T-helper 17 cell (primary cell): ENCODE measurements at regions not wholly inside any gene's neighbourhood (a gene's known extent, or its start where the extent isn't known, plus 50 kb on each side); places are given as distances from the start of the nearest gene placed in this dataset.
A peak's percentile ranks its signal among the peaks of the same experiment; 100 is the strongest.

ENCODE experiments used
- ATAC-seq: fragments of 150-1000 bp; cut with Tn5 transposase; 2 replicates; pipeline ENCODE4 v1.10.0; 2021; ENCODE audit warnings: mild to moderate bottlenecking, moderate library complexity
- DNase-seq, 3 donors: peaks; one replicate each; pipeline versions ENCODE4 v3.0.0 to v3.0.0-alpha.2; 2020 to 2021
- H3K9me3 ChIP-seq: one replicate; pipeline ENCODE4 v1.7.0; 2013; ENCODE audit warnings: low read length, mild to moderate bottlenecking; ENCODE audit not compliant: control insufficient read depth, poor library complexity, severe bottlenecking
- H3K27ac Mint-ChIP-seq: one replicate; pipeline ENCODE4 v1.8.0; 2022; ENCODE audit warnings: mild to moderate bottlenecking, moderate library complexity, mixed read lengths
- H3K27me3 Mint-ChIP-seq: one replicate; pipeline ENCODE4 v1.8.0; 2022; ENCODE audit warnings: mixed read lengths
- H3K36me3 Mint-ChIP-seq: one replicate; pipeline ENCODE4 v1.8.0; 2022; ENCODE audit warnings: low read depth, mixed read lengths
- H3K4me1 Mint-ChIP-seq: one replicate; pipeline ENCODE4 v1.8.0; 2022; ENCODE audit warnings: mild to moderate bottlenecking, mixed read lengths
- H3K4me3 Mint-ChIP-seq: one replicate; pipeline ENCODE4 v1.8.0; 2022; ENCODE audit warnings: mild to moderate bottlenecking, moderate library complexity, mixed read lengths

- Mint-ChIP-seq H3K36me3 (no peaks in the 10 kb centered on the region), H3K4me1 (peaks cover 25% of the 10 kb centered on the region), H3K27me3 (peaks cover 8% of the 10 kb centered on the region), H3K4me3 (peak overlapping the region; percentile 26), H3K27ac (no peak overlapping the region)
- ATAC-seq = no peak
- DNase-seq = no peak
- H3K9me3 ChIP-seq = no peaks in the 10 kb centered on the region
These were observed 116.0 kb downstream of the CCT6B start for GRCh38 chr17:34845296-34845695.

GRCh38 chr17:34843682-34844081 lies 117.6 kb downstream of the CCT6B start:
- H3K9me3 ChIP-seq = no peaks in the 10 kb centered on the region
- Mint-ChIP-seq H3K4me3 (no peak overlapping the region), H3K27me3 (peaks cover 8% of the 10 kb centered on the region), H3K36me3 (no peaks in the 10 kb centered on the region), H3K27ac (no peak overlapping the region), H3K4me1 (peaks cover 27% of the 10 kb centered on the region)
- DNase-seq (no peak), ATAC-seq (no peak)

GRCh38 chr17:34842235-34842634 lies 119.0 kb downstream of the CCT6B start:
- Mint-ChIP-seq H3K4me3 (peak overlapping the region; percentile 58), H3K36me3 (peaks cover 1% of the 10 kb centered on the region), H3K27me3 (peaks cover 14% of the 10 kb centered on the region), H3K4me1 (peaks cover 22% of the 10 kb centered on the region), H3K27ac (no peak overlapping the region)
- H3K9me3 ChIP-seq = no peaks in the 10 kb centered on the region
- ATAC-seq (no peak), DNase-seq (no peak)

- peaks cover 20% of the 10 kb centered on the region for H3K27me3 Mint-ChIP-seq
- DNase-seq (no peak), ATAC-seq (no peak)
- H3K27ac Mint-ChIP-seq = peak overlapping the region; percentile 75
- H3K9me3 ChIP-seq = no peaks in the 10 kb centered on the region
- no peak overlapping the region for H3K4me3 Mint-ChIP-seq
- peaks cover 20% of the 10 kb centered on the region for H3K4me1 Mint-ChIP-seq
- H3K36me3 Mint-ChIP-seq = peaks cover 2% of the 10 kb centered on the region
These were observed 119.8 kb downstream of the CCT6B start for GRCh38 chr17:34841467-34841866.

- H3K9me3 ChIP-seq = no peaks in the 10 kb centered on the region
- DNase-seq = no peak
- H3K36me3 Mint-ChIP-seq = peaks cover 2% of the 10 kb centered on the region
- no peak overlapping the region for H3K4me3 Mint-ChIP-seq
- H3K4me1 Mint-ChIP-seq = peaks cover 20% of the 10 kb centered on the region
- ATAC-seq = peak; percentile 62
- H3K27ac Mint-ChIP-seq = peak overlapping the region; percentile 75
- peaks cover 23% of the 10 kb centered on the region for H3K27me3 Mint-ChIP-seq
These were observed 120.5 kb downstream of the CCT6B start for GRCh38 chr17:34840750-34841149.

GRCh38 chr17:34837876-34838478 lies 123.3 kb downstream of the CCT6B start:
- H3K9me3 ChIP-seq = no peaks in the 10 kb centered on the region
- Mint-ChIP-seq H3K4me1 (peaks cover 16% of the 10 kb centered on the region), H3K27me3 (peaks cover 35% of the 10 kb centered on the region), H3K36me3 (peaks cover 4% of the 10 kb centered on the region), H3K27ac (no peak overlapping the region), H3K4me3 (no peak overlapping the region)
- DNase-seq = no peak
- ATAC-seq = no peak

GRCh38 chr17:34832376-34832775 lies 128.9 kb downstream of the CCT6B start:
- ATAC-seq = no peak
- Mint-ChIP-seq H3K4me3 (no peak overlapping the region), H3K4me1 (peaks cover 9% of the 10 kb centered on the region)

GRCh38 chr17:34827008-34827407 lies 134.3 kb downstream of the CCT6B start:
- peaks cover 3% of the 10 kb centered on the region for H3K36me3 Mint-ChIP-seq
- H3K9me3 ChIP-seq = no peaks in the 10 kb centered on the region
- ATAC-seq (no peak), DNase-seq (no peak)
- peaks cover 9% of the 10 kb centered on the region for H3K4me1 Mint-ChIP-seq
- H3K27ac Mint-ChIP-seq = no peak overlapping the region
- peaks cover 56% of the 10 kb centered on the region for H3K27me3 Mint-ChIP-seq
- no peak overlapping the region for H3K4me3 Mint-ChIP-seq

More at GRCh38 chr17:34832376-34832775, 128.9 kb downstream of the CCT6B start:
- H3K9me3 ChIP-seq = no peaks in the 10 kb centered on the region
- Mint-ChIP-seq H3K27me3 (peaks cover 61% of the 10 kb centered on the region), H3K36me3 (peaks cover 4% of the 10 kb centered on the region), H3K27ac (no peak overlapping the region)
- DNase-seq = no peak

- no peak for DNase-seq
- Mint-ChIP-seq H3K36me3 (peaks cover 3% of the 10 kb centered on the region), H3K27me3 (peaks cover 52% of the 10 kb centered on the region), H3K4me1 (peaks cover 4% of the 10 kb centered on the region), H3K4me3 (no peak overlapping the region), H3K27ac (no peak overlapping the region)
- ATAC-seq = no peak
- no peaks in the 10 kb centered on the region for H3K9me3 ChIP-seq
These were observed 134.9 kb downstream of the CCT6B start for GRCh38 chr17:34826332-34826731.

GRCh38 chr17:34825884-34826283 lies 135.4 kb downstream of the CCT6B start:
- Mint-ChIP-seq H3K36me3 (peaks cover 3% of the 10 kb centered on the region), H3K27ac (no peak overlapping the region), H3K27me3 (peaks cover 52% of the 10 kb centered on the region), H3K4me1 (peaks cover 3% of the 10 kb centered on the region), H3K4me3 (no peak overlapping the region)
- DNase-seq = no peak
- H3K9me3 ChIP-seq = no peaks in the 10 kb centered on the region
- ATAC-seq = no peak

GRCh38 chr17:34825102-34825501 lies 136.2 kb downstream of the CCT6B start:
- peaks cover 53% of the 10 kb centered on the region for H3K27me3 Mint-ChIP-seq
- H3K27ac Mint-ChIP-seq = no peak overlapping the region
- no peak overlapping the region for H3K4me3 Mint-ChIP-seq
- H3K36me3 Mint-ChIP-seq = peaks cover 6% of the 10 kb centered on the region
- H3K4me1 Mint-ChIP-seq = peaks cover 9% of the 10 kb centered on the region
- H3K9me3 ChIP-seq = no peaks in the 10 kb centered on the region
- DNase-seq (no peak), ATAC-seq (no peak)

GRCh38 chr17:34823023-34823422 lies 138.2 kb downstream of the CCT6B start:
- DNase-seq (no peak), ATAC-seq (no peak)
- peaks cover 8% of the 10 kb centered on the region for H3K36me3 Mint-ChIP-seq
- no peak overlapping the region for H3K27ac Mint-ChIP-seq
- no peaks in the 10 kb centered on the region for H3K9me3 ChIP-seq
- H3K4me1 Mint-ChIP-seq = peaks cover 13% of the 10 kb centered on the region
- H3K27me3 Mint-ChIP-seq = peaks cover 49% of the 10 kb centered on the region
- no peak overlapping the region for H3K4me3 Mint-ChIP-seq

GRCh38 chr17:34822007-34822739 lies 139.1 kb downstream of the CCT6B start:
- Mint-ChIP-seq H3K4me3 (no peak overlapping the region), H3K27ac (no peak overlapping the region), H3K4me1 (peaks cover 15% of the 10 kb centered on the region), H3K27me3 (peaks cover 50% of the 10 kb centered on the region), H3K36me3 (peaks cover 8% of the 10 kb centered on the region)
- ATAC-seq (no peak), DNase-seq (no peak)
- no peaks in the 10 kb centered on the region for H3K9me3 ChIP-seq

- DNase-seq = no peak
- H3K36me3 Mint-ChIP-seq = peaks cover 8% of the 10 kb centered on the region
These were observed 140.3 kb downstream of the CCT6B start for GRCh38 chr17:34820922-34821321.

More at GRCh38 chr17:34820922-34821321, 140.3 kb downstream of the CCT6B start:
- ATAC-seq = no peak
- peaks cover 52% of the 10 kb centered on the region for H3K27me3 Mint-ChIP-seq
- no peaks in the 10 kb centered on the region for H3K9me3 ChIP-seq
- H3K27ac Mint-ChIP-seq = peak overlapping the region; percentile 51
- H3K4me3 Mint-ChIP-seq = no peak overlapping the region
- peaks cover 19% of the 10 kb centered on the region for H3K4me1 Mint-ChIP-seq
